HG03378 (cell line): ENCODE measurements at regions not wholly inside any gene's neighbourhood (a gene's known extent, or its start where the extent isn't known, plus 50 kb on each side); places are given as distances from the start of the nearest gene placed in this dataset.
"Not testable (repeated sequence)": the region's sequence is repeated elsewhere in the genome, so short reads cannot be mapped to it uniquely, and the experiment has no call there.

ENCODE experiments used
- ATAC-seq: cut with Tn5 transposase; IDR thresholded peaks from one replicate; pipeline ENCODE4 v1.9.1; 2021; ENCODE audit warnings: mild to moderate bottlenecking, moderate library complexity; ENCODE audit not compliant: unreplicated experiment

DNA sequence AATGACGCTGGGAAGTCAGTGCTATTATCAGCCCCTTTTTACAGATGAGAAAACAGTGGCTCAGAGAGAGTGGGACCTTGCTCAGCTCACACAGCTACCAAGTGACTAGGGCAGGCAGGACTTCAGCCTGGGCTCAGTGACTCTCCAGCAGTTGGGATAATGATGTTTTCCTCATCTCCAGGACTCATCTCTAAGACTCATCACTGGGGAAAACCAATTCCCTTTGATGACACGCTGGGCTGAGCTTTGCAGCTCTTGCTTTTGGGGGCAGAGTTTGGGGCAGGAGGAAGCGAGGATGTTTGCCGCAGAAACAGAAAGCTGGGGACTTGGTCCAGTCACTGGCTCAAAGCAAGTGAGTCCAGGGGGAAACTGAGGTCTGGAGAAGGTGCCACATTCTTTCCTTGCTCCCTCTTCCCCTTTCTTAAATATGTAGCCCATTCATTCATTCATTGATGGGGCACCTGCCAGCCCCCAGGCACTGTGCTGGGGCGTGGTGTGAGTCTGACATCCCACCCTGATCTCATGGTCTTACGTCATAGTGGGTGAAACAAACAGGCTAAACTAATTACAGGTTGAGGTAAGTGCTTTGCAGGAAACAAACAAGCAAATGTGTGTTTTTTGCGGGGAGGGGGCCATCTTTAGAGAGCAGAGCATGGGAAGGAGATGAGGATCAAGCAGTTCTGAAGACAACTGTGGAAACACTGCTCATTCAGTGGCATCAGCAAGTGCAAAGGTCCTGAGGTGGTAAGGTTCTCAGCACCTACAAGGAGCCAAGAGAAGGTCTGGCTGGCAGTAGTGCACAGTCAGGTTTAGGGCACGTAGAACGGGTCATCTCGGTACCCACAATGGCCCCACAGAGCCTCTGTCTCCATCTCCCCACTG is 74.4 kb upstream of the PMEPA1 start:
- ATAC-seq = no peak

DNA sequence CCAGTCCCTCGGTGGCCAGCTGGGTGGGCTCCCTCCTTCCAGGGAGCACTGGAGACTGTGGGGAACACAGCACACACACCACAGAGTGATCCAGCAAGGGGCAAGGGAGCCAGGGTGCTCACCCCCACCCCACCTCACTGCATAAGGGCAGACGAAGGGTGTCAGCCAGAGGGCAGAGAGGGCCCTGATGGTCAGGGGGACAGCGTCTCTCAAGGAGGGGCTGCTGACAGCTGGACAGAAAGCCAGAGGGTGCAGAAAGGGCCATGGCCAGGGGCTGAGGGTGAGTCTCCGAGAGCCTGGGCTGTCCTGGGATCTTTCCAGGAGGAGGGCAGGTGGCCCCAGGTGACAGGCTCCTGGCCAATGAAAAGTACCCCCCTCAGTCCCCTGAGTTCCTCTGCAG is 73.4 kb upstream of the PMEPA1 start:
- ATAC-seq = no peak

DNA sequence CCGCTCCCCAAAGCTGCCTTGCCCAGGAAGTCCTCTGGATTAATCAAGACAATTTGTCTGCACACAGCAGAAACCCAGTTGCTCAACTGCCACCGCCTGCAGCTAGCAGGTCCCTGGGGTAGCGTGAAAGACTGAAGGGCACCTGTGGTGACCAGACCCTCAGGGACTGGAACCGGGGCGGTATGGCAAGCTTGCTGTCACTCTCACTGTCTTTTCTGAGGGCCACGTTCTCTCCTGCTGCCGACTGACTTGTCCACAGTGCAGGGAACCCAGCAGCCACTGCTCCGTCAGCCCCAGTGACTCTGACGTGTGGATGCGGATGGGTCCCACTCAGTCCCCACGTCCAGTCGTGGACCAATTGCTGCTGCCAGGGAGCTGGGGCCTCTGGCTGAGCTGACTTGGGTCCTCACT is 72.8 kb upstream of the PMEPA1 start:
- ATAC-seq = no peak

DNA sequence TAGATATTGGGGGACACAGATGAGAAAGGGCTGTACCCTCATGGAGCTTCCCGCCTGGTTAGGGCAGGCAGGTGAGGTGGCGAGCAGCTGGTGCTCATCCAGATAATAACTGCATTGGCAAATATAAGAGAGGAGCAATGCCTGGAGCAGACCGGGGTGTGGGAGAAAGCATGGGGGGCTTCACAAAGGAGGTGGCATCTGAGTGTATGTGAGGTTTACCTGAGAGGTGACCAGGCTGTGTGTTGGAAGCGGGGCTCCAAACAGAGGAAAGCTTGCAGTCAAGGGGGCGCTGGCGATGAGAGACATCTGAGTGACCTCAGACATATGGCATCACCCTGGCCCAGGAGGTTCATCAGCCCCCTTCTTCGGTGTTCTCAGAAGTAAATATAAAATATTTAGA is 72.1 kb upstream of the PMEPA1 start:
- no peak for ATAC-seq

DNA sequence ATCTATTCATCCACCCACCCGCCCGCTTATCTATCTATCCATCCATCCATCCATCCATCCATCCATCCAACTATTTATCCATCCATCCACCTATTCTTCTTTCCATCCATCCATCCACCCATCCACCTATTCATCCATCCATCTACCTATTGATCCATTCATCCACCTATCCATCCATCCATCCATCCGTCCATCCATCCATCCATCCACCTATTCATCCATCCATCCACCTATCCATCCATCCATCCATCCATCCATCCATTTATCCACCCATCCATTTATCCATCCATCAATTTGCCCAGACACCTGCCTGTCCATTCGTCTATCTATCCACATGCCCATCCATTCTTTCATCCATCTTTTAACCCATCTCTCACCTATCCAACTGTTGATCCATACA is 71.1 kb upstream of the PMEPA1 start:
- no peak for ATAC-seq

DNA sequence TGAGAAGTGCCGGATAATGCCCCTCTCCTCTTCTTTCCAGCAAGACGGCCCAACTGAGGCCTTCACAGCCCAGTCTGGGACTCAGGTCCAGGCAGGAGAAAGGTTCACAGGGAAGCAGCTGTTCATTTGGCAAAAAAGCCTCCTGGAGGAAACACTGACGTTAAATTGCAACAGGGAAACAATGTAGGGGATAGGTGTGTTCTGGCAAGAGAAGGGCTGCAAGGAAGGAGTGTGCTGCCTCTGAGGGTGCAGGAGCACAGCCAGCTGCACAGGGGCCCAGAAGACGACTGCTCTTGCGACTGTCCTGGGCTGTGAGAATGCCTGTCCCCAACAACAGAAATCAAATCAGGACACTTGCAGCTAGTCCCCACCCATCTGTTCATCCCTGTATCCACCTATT is 70.6 kb upstream of the PMEPA1 start:
- no peak for ATAC-seq

DNA sequence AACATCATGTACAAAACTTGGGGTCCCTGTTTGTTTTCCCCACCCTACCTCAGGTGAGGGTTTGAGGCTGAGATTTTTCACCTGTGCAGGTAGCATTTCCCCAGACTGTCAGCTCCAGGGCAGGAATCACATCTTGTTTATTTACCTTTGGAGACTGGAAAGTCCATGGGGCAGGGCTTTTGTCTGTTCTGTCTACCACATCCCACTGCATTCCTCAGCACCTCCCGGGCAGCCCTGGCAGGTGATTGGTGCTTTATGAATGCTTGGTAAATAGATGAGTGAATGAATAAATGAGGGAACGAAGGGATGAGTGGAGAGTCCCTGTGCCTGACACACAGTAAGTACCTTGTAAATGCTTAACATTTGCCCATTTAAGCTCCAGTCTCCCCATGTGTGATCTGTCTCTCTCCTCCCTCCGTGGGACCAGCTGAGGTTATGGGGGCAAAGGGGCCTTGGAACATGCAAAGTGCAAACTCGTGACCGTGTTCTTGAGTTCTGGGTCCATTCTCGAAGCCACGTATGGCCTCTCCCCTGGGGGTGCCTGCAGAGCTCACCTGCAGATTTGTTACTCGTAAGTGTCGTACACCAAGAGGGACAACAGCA is 69.7 kb upstream of the PMEPA1 start:
- no peak for ATAC-seq

DNA sequence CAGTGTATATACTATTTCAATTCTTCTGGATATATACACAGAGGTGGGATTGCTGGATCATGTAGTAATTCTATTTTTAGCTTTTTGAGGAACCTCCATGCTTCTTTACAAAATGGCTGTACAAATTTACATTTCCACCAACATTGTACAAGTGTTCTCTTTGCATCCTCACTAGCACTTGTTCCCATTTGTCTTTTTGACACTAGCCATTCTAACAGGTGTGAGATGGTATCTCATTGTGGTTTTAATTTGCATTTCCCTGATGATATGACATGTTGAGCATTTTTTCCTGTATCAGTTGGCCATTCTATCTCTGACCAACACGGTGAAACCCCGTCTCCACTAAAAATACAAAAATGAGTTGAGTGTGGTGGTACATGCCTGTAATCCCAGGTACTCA is 68.1 kb upstream of the PMEPA1 start:
- ATAC-seq = no peak

DNA sequence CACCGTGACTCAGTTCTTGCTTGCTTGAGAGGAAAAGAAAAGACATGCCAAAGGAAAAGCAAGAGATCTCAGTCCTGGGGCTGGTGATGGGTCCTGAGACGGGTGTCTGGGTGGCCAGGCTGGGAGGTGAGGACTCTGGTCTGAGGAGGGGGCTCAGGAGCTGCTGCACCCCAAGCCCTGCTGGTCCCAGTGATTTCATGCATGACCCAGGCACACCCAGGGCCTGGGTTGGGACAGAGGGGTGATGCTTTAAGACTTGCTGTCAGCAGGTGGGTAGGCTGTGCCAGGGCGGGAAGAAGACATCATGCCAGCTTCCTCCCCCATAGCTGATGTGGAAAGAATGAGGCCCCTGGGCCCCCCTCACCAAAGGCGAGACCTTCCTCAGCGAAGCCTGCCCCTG is 65.1 kb upstream of the PMEPA1 start:
- no peak for ATAC-seq

DNA sequence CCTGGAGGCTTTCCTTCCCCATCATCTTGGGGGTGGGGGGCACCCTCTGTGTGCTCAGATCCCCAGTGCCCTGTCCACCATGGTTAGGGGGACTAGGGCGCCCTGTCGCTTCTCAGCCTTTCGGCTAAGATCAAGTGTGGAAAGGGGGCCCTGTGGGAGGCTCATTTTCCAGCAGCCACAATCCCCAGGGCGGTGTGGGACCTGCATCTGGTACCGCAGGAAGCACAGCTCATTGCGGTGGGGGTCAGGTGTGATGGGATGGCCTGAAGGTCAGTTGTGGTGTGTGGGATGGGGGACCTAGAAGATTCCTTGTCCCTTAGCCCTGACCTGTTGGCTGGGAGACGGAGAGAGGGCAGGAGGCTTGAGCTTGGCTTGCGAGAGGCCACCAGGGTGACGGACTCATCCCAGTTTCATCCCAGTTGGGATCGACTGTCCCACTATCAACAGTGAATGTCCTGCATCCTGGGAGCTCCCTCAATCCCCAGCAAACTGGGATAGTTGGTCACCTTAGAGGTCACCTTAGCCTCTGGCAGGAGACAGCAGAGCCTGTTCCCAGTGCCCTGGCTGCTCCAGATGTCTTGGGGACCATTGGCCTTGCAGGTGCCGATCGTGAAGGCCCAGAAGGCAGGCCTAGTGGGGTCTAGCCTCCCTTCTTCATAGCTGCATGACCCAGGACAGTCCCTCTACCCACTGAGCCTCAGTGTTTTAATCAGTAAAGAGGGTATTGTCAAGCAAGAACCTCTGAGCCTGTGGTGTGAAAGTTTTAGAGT is 64.5 kb upstream of the PMEPA1 start:
- no peak for ATAC-seq

DNA sequence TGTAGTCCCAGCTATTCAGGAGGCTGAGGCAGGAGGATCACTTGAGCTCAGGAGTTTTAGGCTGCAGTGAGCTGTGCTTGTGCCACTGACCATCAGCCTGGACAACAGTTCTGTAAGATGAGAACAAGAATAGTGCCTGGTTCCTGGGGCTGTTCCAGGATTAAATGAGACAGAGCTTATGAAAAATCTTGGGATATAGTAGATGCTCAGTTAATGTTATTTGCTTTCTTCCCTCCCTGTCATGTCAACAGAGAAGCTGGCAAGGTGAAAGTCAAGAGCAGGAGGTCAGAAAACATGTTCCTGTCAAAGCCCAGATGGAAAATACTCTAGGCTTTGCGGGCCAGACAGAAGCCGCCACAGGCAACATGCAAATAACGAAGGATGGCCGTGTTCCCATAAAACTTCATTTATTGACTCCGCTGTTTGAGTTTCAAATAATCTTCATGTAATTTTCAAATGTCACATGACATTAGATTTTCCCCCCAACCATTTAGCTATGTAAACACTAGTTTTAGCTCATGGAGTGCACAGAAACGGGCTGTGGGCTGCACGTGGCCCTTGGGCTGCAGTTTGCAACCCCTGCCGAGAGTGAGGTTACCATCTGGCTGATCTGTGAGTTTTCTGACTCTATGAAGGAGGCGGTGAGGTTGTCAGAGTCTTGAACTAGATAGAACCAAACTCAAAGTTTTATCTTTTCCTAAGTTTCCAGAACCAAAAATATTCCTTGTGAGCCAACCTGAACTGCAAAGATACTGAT is 63.4 kb upstream of the PMEPA1 start:
- no peak for ATAC-seq

DNA sequence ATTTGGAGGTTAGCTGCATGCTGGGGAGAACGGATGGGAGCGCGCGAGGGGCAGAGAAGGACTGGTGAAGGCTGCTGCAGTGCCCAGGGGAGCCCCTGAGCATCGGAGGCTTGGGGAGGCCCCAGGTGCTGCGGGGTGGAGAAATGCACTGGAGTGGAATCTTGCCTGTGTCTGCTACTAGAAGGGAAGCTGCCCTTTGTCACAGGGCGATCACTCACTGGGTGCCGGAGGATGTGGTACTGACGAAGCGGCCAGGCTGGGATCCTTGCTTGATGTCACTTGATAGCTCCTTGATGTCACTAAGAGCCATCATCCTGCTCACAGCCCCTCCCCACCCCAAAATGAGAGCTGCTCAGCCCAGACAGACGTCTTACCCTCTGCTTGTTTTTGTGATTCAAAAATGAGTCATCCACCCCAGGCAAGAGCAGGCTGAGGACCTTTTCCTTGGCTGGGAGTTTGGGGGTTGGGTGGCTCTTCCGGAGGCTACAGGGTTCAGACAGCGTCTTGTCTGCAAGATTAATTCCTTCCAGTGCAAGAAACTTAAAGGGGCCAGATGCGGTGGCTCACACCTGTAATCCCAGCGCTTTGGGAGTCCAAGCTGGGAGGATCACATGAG is 62.6 kb upstream of the PMEPA1 start:
- ATAC-seq = no peak

DNA sequence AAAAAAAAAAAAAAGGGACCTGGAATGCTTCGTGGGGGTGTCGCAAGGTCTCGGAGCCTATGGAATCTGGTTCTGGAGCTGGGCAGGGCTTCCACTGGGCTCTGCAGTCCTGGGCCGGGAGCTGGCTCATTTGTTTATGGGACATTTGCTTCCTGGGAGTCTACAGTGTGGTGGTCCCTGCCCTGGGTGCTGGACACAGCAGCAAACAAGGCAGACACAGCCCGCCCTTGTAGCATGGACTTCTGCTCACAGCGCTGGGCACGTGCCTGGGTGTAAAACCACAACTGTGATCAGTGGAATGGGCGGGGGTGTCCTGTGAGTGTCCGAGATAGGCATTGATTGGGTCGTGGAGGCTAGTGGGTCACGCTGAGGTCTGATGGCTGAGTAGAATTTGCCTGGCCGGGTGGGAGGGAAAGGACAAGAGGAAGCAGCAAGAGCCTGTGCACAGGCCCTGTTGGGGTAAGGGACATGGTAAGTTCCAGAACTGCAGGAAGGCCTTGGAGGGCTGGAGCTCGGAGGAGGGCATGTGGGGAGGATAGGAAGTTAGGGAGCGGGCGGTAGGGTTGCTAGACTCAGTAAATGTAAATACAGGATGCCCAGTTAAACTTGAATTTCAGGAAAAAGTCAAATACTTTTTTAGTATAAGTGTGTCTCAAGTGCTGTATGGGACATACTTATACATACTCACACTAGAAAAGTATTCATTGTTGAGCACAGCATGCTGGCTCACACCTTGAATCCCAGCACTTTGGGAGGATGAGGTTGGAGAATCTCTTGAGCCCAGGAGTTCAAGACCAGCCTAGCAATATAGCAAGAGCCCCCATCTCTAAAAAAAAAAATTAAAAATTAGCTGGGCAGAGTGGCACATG is 61.3 kb upstream of the PMEPA1 start:
- ATAC-seq = no peak

DNA sequence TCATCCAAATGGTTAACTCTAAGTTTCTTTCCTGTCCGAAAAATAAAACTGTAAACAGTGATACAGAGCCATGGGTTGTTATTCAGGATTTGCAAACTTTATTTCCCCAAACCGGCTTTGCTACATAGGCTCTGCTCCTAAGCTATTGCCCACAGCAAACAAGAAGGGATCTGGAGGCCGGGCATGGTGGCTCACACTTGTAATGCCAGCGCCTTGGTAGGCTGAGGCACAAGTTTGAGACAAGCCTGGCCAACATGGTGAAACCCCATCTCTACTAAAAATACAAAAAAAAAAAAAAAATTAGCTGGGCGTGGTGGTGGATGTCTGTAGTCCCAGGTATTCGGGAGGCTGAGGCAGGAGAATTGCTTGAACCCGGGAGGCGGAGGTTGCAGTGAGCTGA is 60.6 kb upstream of the PMEPA1 start:
- ATAC-seq = not testable (repeated sequence)

DNA sequence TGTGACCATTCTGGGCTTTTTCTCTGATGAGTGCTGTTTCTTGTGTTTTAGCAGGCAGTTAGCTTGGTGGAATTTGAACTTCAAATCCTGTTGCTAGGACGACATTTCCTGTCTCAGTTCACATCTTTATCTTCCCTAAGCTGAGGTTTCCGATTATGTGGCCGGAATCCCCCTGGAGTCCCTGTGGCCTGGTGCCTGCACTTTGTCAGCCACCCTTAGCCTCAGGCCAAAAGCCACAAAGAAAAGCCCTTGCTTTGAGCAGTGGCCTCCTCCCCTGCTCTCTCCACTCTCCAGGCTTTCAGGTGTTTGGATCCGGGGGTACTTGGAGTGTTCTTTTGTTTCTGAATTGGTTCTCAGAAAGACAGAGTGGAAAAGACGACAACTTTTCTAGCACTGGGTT is 59.9 kb upstream of the PMEPA1 start:
- ATAC-seq = no peak

DNA sequence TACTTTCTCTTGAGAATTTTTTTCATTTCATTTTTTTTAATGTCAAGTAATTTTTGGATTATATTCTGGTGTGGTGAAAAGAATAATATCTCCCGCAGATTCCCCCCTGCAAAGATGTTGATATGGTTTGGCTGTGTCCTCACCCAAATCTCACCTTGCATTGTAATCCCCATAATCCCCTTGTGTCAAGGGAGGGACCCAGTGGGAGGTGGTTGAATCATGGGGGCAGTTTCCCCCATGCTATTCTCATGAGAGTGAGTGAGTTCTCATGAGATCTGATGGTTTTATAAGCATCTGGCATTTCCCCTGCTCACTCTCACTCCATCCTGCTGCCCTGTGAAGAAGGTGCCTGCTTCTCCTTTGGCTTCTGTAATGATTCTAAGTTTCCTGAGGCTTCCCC is 58.7 kb upstream of the PMEPA1 start:
- ATAC-seq = no peak

DNA sequence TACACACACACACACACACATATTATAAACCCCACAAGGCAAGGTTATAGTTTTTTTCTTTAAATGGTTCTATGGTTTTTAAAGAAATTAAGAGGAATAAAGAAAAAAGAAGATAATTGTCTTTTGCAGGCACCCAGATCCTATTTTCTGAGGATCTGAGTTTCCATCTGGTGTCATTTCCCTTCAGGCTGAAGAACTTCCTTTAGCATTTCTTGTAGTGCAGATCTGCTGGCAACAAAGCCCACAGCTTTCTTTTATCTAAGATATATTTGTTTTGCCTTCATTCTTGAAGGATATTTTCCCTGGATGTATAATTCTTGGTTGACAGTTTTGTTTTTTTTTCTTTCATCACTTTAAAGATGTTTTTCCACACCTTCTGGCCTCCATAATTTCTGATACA is 57.6 kb upstream of the PMEPA1 start:
- ATAC-seq = no peak

DNA sequence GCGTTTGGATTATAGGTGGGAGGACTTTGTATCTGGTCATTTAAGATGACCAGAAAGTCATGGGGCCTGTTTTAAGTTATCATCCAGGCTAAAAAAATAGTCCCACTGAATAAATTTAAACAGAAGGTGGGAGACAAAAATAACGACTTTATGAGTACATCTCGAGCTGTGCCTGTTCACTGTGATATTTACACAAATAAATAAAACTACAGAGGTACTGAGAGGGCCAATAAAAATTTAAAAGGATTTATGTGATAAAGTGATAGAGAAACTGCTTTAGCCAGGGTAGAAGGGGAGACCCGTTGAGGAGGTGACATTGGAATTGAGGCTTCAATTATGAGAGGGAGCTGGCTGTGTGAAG is 53.4 kb upstream of the PMEPA1 start:
- ATAC-seq = no peak

DNA sequence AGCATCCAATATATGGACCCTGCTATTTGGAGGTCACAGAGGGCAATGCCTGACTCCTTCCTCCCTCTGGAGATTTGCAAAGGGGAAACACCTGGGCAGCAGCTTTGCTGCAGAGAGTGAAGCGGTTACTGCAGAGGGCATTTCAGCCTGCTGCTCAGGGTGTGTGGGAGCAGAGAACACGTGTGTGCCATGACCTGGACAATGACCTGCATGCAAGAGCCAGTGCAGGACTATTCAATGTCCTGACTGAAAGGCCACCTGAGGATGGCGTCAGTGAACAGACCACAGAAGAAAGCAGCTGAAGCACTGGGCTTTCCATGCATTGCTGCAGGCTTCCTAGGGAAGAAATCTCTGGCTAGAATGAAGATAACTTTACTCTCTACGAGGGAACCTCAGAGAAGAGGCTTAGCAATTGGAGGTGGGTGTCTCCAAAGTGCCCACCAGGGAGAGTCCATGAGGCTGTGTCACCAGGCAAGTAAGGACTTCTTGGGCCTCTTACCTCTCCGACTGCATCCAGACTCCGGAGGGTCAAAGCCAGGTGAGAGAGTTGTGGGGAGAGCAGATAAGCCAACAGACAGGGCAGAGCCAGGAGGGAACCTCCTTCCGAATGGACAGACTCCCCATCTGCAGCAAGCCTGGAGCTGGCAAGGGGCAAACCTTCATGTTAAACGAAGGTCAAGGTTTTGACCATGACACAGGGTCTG is 52.9 kb upstream of the PMEPA1 start:
- no peak for ATAC-seq
